ENCODE measurements at regions not wholly inside any gene's neighbourhood (a gene's known extent, or its start where the extent isn't known, plus 50 kb on each side); places are given as distances from the start of the nearest gene placed in this dataset.

- DNase-seq (ENCODE audit: low read depth in 2 of 2), result no peak
Measured at GRCh38 chr9:107064378-107064777, 201.4 kb downstream of the ZNF462 start.

- DNase-seq (ENCODE audit: low read depth in 2 of 2), result no peak
Measured at GRCh38 chr9:107065549-107065948, 202.6 kb downstream of the ZNF462 start.

- no peak for DNase-seq (ENCODE audit: low read depth in 2 of 2)
Measured at GRCh38 chr9:107067739-107068416, 204.9 kb downstream of the ZNF462 start.

- no peak for DNase-seq (ENCODE audit: low read depth in 2 of 2)
Measured at GRCh38 chr9:107068581-107068980, 205.6 kb downstream of the ZNF462 start.

GRCh38 chr9:107070586-107070985, 207.6 kb downstream of the ZNF462 start:
- no peak for DNase-seq (ENCODE audit: low read depth in 2 of 2)

GRCh38 chr9:107078061-107078460, 205.0 kb upstream of the RAD23B start:
- DNase-seq (ENCODE audit: low read depth in 2 of 2), result no peak

- no peak for DNase-seq (ENCODE audit: low read depth in 2 of 2)
Measured at GRCh38 chr9:107079589-107079988, 203.5 kb upstream of the RAD23B start.

- DNase-seq (ENCODE audit: low read depth in 2 of 2), result no peak
Measured at GRCh38 chr9:107080130-107080529, 202.9 kb upstream of the RAD23B start.

GRCh38 chr9:107086460-107086859, 196.6 kb upstream of the RAD23B start:
- no peak for DNase-seq (ENCODE audit: low read depth in 2 of 2)

- no peak for DNase-seq (ENCODE audit: low read depth in 2 of 2)
Measured at GRCh38 chr9:107087222-107087621, 195.9 kb upstream of the RAD23B start.

GRCh38 chr9:107090218-107090617, 192.9 kb upstream of the RAD23B start:
- no peak for DNase-seq (ENCODE audit: low read depth in 2 of 2)

GRCh38 chr9:107093365-107094060, 189.6 kb upstream of the RAD23B start:
- DNase-seq (ENCODE audit: low read depth in 2 of 2), result no peak

- no peak for DNase-seq (ENCODE audit: low read depth in 2 of 2)
Measured at GRCh38 chr9:107094370-107094769, 188.7 kb upstream of the RAD23B start.

GRCh38 chr9:107100591-107100990, 182.5 kb upstream of the RAD23B start:
- no peak for DNase-seq (ENCODE audit: low read depth in 2 of 2)

GRCh38 chr9:107102011-107102410, 181.1 kb upstream of the RAD23B start:
- no peak for DNase-seq (ENCODE audit: low read depth in 2 of 2)

GRCh38 chr9:107103621-107104020, 179.5 kb upstream of the RAD23B start:
- no peak for DNase-seq (ENCODE audit: low read depth in 2 of 2)

GRCh38 chr9:107105784-107106183, 177.3 kb upstream of the RAD23B start:
- no peak for DNase-seq (ENCODE audit: low read depth in 2 of 2)

GRCh38 chr9:107106416-107106815, 176.7 kb upstream of the RAD23B start:
- DNase-seq (ENCODE audit: low read depth in 2 of 2), result no peak

GRCh38 chr9:107108342-107109130, 174.5 kb upstream of the RAD23B start:
- no peak for DNase-seq (ENCODE audit: low read depth in 2 of 2)

- DNase-seq (ENCODE audit: low read depth in 2 of 2), result no peak
Measured at GRCh38 chr9:107109324-107109723, 173.8 kb upstream of the RAD23B start.

GRCh38 chr9:107110153-107110552, 172.9 kb upstream of the RAD23B start:
- DNase-seq (ENCODE audit: low read depth in 2 of 2), result no peak

- no peak for DNase-seq (ENCODE audit: low read depth in 2 of 2)
Measured at GRCh38 chr9:107112707-107113243, 170.3 kb upstream of the RAD23B start.

Measured in stimulated activated CD8-positive, alpha-beta memory T cell treated with anti-CD3 and anti-CD28 coated beads, Interleukin-15, amount 100 ng/mL, for 48 hours (primary cell).